Natural killer cell (primary cell): ENCODE measurements at regions not wholly inside any gene's neighbourhood (a gene's known extent, or its start where the extent isn't known, plus 50 kb on each side); places are given as distances from the start of the nearest gene placed in this dataset.

ENCODE experiments used
- ATAC-seq, 3 donors: fragments of 150-1000 bp in 2 of 3; fragments of 200-7000 bp in 1 of 3; cut with Tn5 transposase; 1 replicate in 1 of 3; 2 replicates in 2 of 3; pipeline ENCODE4 v1.10.0; 2021; ENCODE audit warnings: mild to moderate bottlenecking in 2 of 3, moderate library complexity in 2 of 3
- DNase-seq, 2 donors: peaks; one replicate each; pipeline versions ENCODE4 v3.0.0 to v3.0.0-alpha.2; 2013 to 2021; ENCODE audit warnings: mixed read lengths in 1 of 2
- H3K27ac ChIP-seq: one replicate; pipeline ENCODE4 v1.5.1; 2013; ENCODE audit warnings: mild to moderate bottlenecking, low read length
- H3K27me3 ChIP-seq: one replicate; pipeline ENCODE4 v1.6.1; 2013; ENCODE audit warnings: low read length; ENCODE audit not compliant: control insufficient read depth, insufficient read depth
- H3K36me3 ChIP-seq: one replicate; pipeline ENCODE4 v1.6.1; 2013; ENCODE audit warnings: low read length; ENCODE audit not compliant: control insufficient read depth, insufficient read depth
- H3K4me1 ChIP-seq: one replicate; pipeline ENCODE4 v1.6.1; 2013; ENCODE audit warnings: low read length; ENCODE audit not compliant: control insufficient read depth, insufficient read depth
- H3K4me3 ChIP-seq: one replicate; pipeline ENCODE4 v1.5.1; 2013; ENCODE audit warnings: low read length
- H3K9me3 ChIP-seq: one replicate; pipeline ENCODE4 v1.6.1; 2013; ENCODE audit warnings: low read length; ENCODE audit not compliant: control insufficient read depth, insufficient read depth
- H3K27ac Mint-ChIP-seq, 2 donors: one replicate each; pipeline ENCODE4 v1.8.0; 2022; ENCODE audit warnings: mild to moderate bottlenecking in 2 of 2, mixed read lengths in 2 of 2, moderate library complexity in 1 of 2
- H3K27me3 Mint-ChIP-seq, 2 donors: one replicate each; pipeline ENCODE4 v1.8.0; 2022; ENCODE audit warnings: low read depth in 2 of 2, mixed read lengths in 2 of 2
- H3K36me3 Mint-ChIP-seq: one replicate; pipeline ENCODE4 v1.8.0; 2022; ENCODE audit warnings: mixed read lengths
- H3K4me1 Mint-ChIP-seq, 2 donors: one replicate each; pipeline ENCODE4 v1.8.0; 2022; ENCODE audit warnings: mixed read lengths in 2 of 2
- H3K4me3 Mint-ChIP-seq: one replicate; pipeline ENCODE4 v1.8.0; 2022; ENCODE audit warnings: mild to moderate bottlenecking, moderate library complexity, mixed read lengths
- H3K9me3 Mint-ChIP-seq, 2 donors: one replicate each; pipeline ENCODE4 v1.8.0; 2022; ENCODE audit warnings: mixed read lengths in 2 of 2
- WGBS: methylation state at CpG from one replicate; pipeline ENCODE4 v1.1.7; 2013; ENCODE audit warnings: missing lambda C conversion rate; ENCODE audit not compliant: insufficient coverage; 5-methylcytosine and 5-hydroxymethylcytosine counted together
- intact Hi-C: fragments of 100-400 bp; cut with micrococcal nuclease; formaldehyde crosslinking; loops from one replicate; pipeline ENCODE4 v1.14.2; 2022
- TF ChIP-seq, protein P1 (sequence below): fragments of 200-600 bp; IDR thresholded peaks from one replicate; pipeline ENCODE4 v1.8.0; 2022; ENCODE audit warnings: antibody characterized with exemption

DNA sequence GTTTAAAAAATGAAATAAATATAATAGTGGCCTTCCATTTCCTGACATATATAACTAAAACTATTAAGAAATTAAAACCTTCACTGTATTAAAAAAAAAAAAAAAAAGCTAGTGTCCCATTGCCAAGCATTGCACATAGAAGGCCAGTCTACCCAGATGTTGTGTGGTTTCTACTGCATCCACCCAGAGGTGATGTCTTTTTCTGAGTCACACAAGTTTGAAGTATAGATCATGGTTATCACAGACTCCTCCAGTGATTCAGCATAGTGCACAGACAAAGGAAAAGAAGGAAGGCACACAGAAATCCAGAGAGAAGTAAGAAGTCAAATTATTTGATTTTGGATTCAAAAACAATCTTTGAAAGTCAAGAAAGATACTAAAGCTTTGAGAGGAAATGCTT is 429.0 kb downstream of the ETV1 start:
- peaks cover 12% of the 10 kb centered on the region in 2 donors for H3K9me3 Mint-ChIP-seq
- Histone ChIP-seq H3K27me3 (no peaks in the 10 kb centered on the region), H3K36me3 (no peaks in the 10 kb centered on the region), H3K4me3 (no peak overlapping the region), H3K4me1 (no peaks in the 10 kb centered on the region), H3K27ac (no peak overlapping the region), H3K9me3 (no peaks in the 10 kb centered on the region)
- TF ChIP-seq, protein P1, sequence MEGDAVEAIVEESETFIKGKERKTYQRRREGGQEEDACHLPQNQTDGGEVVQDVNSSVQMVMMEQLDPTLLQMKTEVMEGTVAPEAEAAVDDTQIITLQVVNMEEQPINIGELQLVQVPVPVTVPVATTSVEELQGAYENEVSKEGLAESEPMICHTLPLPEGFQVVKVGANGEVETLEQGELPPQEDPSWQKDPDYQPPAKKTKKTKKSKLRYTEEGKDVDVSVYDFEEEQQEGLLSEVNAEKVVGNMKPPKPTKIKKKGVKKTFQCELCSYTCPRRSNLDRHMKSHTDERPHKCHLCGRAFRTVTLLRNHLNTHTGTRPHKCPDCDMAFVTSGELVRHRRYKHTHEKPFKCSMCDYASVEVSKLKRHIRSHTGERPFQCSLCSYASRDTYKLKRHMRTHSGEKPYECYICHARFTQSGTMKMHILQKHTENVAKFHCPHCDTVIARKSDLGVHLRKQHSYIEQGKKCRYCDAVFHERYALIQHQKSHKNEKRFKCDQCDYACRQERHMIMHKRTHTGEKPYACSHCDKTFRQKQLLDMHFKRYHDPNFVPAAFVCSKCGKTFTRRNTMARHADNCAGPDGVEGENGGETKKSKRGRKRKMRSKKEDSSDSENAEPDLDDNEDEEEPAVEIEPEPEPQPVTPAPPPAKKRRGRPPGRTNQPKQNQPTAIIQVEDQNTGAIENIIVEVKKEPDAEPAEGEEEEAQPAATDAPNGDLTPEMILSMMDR, result no peak
- DNase-seq (no peak), ATAC-seq (no peak)
- H3K36me3 Mint-ChIP-seq, result no peaks in the 10 kb centered on the region
- H3K4me3 Mint-ChIP-seq, result no peak overlapping the region
- H3K27me3 Mint-ChIP-seq, result no peaks in the 10 kb centered on the region
- H3K4me1 Mint-ChIP-seq, result no peaks in the 10 kb centered on the region
- intact Hi-C loops, result no loop called here
- H3K27ac Mint-ChIP-seq, result no peak overlapping the region

DNA sequence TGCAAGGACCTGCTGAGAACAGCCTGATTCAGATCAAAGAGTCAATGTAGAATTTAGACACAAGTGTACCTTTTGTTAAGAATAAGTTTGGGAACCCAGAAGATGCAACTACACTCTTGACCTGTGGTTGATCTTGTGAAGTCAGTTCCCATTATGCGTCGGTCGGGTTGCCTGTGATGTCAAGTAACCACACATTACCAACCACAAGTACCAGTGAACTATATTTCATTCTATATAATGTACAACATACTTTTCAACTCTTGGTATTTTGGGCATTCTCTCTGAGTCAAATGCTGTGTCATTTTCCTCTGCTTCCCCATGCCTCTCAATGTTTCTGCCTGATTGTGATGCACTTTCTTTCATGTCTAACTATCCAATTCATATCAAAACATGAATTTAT is 426.2 kb downstream of the ETV1 start:
- H3K27ac Mint-ChIP-seq, result no peak overlapping the region
- no peak for ATAC-seq
- no peaks in the 10 kb centered on the region for H3K9me3 ChIP-seq
- H3K4me1 Mint-ChIP-seq, result no peaks in the 10 kb centered on the region
- H3K36me3 Mint-ChIP-seq, result no peaks in the 10 kb centered on the region
- intact Hi-C loops, result no loop called here
- H3K4me3 ChIP-seq, result no peak overlapping the region
- no peak overlapping the region for H3K27ac ChIP-seq
- TF ChIP-seq, protein P1, result no peak
- no peaks in the 10 kb centered on the region for H3K4me1 ChIP-seq
- H3K9me3 Mint-ChIP-seq, result peaks cover 10 to 12% of the 10 kb centered on the region in 2 donors
- no peaks in the 10 kb centered on the region for H3K27me3 ChIP-seq
- H3K4me3 Mint-ChIP-seq, result no peak overlapping the region
- H3K36me3 ChIP-seq, result no peaks in the 10 kb centered on the region
- DNase-seq, result no peak
- no peaks in the 10 kb centered on the region for H3K27me3 Mint-ChIP-seq
- WGBS, result 28% methylated on average over 3 of the region's 3 CpGs

DNA sequence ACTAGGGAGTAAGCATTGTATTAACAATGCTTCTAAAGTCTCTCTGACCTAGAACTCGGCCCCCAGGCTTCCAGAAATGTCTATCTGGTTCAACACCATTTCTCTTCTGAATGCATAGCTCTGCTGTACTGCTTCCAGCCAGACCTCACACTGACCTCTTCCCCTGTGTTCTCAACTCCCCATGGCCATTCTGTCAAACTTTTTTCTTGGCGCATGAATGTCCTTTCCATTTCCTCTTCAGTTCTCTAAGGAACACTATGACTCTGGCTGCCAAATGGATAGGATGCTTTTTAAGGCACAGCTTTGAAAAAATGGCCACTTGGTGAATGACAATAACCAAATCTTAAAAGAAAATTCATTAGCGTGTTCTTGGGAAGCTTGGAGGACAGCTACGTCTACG is 425.8 kb downstream of the ETV1 start:
- intact Hi-C loops, result no loop called here
- no peak overlapping the region for H3K4me3 Mint-ChIP-seq
- no peak for DNase-seq
- no peak overlapping the region for H3K4me3 ChIP-seq
- H3K27me3 ChIP-seq, result no peaks in the 10 kb centered on the region
- no peaks in the 10 kb centered on the region for H3K36me3 Mint-ChIP-seq
- 83% methylated on average over 5 of the region's 5 CpGs for WGBS
- no peak for ATAC-seq
- no peak overlapping the region for H3K27ac Mint-ChIP-seq
- H3K9me3 ChIP-seq, result no peaks in the 10 kb centered on the region
- H3K36me3 ChIP-seq, result no peaks in the 10 kb centered on the region
- TF ChIP-seq, protein P1, result no peak
- peaks cover 10 to 12% of the 10 kb centered on the region in 2 donors for H3K9me3 Mint-ChIP-seq
- no peaks in the 10 kb centered on the region for H3K4me1 ChIP-seq
- no peaks in the 10 kb centered on the region for H3K4me1 Mint-ChIP-seq
- no peaks in the 10 kb centered on the region for H3K27me3 Mint-ChIP-seq
- no peak overlapping the region for H3K27ac ChIP-seq

DNA sequence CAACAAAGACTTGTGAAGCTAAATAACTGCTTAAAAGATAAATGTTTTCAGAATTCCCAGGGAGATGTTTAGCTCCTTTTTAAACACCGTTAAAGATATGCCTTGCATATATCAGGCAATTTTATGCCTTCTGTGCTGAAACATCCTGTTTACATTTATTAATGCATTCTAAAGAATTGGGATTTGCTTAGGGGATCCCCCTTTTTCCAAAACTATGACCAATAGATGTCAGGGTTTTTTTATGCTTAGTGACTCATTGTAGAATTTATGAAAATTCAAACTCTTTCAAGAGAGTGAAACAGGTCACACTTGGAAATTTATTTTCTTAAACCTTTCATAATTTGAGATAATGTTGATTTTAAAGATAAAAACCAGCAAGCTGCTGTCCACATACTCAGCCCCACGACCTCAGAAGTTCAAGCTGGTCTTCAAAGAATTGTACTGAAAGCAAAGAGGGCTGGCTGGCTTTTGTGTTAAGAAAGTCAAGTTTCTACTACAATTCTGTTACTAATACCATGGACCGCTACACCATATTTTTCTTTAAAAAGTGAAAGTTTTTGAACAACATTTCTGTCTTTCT is 411.8 kb downstream of the ETV1 start:
- Histone ChIP-seq H3K4me3 (no peak overlapping the region), H3K27ac (no peak overlapping the region), H3K4me1 (no peaks in the 10 kb centered on the region), H3K27me3 (no peaks in the 10 kb centered on the region), H3K36me3 (no peaks in the 10 kb centered on the region), H3K9me3 (no peaks in the 10 kb centered on the region)
- H3K36me3 Mint-ChIP-seq, result no peaks in the 10 kb centered on the region
- no peaks in the 10 kb centered on the region for H3K4me1 Mint-ChIP-seq
- 67% methylated on average over 2 of the region's 3 CpGs for WGBS
- no peak for ATAC-seq
- TF ChIP-seq, protein P1, result no peak
- H3K27ac Mint-ChIP-seq, result no peak overlapping the region
- peaks cover 0 to 5% of the 10 kb centered on the region in 2 donors for H3K9me3 Mint-ChIP-seq
- no peak for DNase-seq
- H3K27me3 Mint-ChIP-seq, result no peaks in the 10 kb centered on the region
- H3K4me3 Mint-ChIP-seq, result no peak overlapping the region
- intact Hi-C loops, result no loop called here
